Testis (tissue), 2 donors: ENCODE measurements at regions not wholly inside any gene's neighbourhood (a gene's known extent, or its start where the extent isn't known, plus 50 kb on each side); places are given as distances from the start of the nearest gene placed in this dataset.

Experiments
- CTCF ChIP-seq, 3 experiments: fragments of 450-650 bp in 2 of 3; fragments of 200-600 bp in 1 of 3; sonication (generic) in 1 of 3; IDR thresholded peaks; one replicate each; pipeline ENCODE4 v1.5.1; 2016 to 2019; ENCODE audit warnings: antibody characterized with exemption in 3 of 3, mild to moderate bottlenecking in 2 of 3, moderate library complexity in 1 of 3
- POLR2A ChIP-seq: fragments of 450-650 bp; IDR thresholded peaks from one replicate; pipeline ENCODE4 v1.6.1; 2017; ENCODE audit warnings: antibody characterized with exemption, mild to moderate bottlenecking, moderate library complexity

- no peak for TF ChIP-seq CTCF (IDR thresholded peaks at IDR 0.05)
- TF ChIP-seq POLR2A = no peak
Measured at GRCh38 chr4:71932941-71933340, 98.9 kb upstream of the NPFFR2 start.
